ENCODE measurements at regions not wholly inside any gene's neighbourhood (a gene's known extent, or its start where the extent isn't known, plus 50 kb on each side); places are given as distances from the start of the nearest gene placed in this dataset.
"Not testable (repeated sequence)": the region's sequence is repeated elsewhere in the genome, so short reads cannot be mapped to it uniquely, and the experiment has no call there.

DNA sequence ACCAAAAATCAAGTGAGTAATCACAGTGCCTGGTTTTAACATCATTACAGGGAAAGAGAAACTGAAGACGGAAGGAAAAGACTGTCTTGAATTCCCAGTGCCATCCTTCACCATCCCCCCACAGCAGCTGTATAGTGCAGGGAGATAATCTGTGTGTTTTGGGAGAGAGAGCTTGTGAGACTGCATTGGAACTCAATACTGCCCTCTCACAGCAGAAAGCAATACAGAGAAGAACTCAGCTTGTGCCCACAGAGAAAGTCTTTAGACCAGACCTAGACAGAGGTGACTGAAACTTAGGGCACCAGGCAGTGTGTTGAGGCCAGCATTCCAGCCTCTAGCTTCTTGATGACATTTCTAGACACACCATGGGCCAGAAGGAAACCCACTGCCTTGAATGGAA, 754.7 kb upstream of the CDH6 start:
- ChIA-PET CTCF (no interaction called here), POLR2A (ENCODE audit: low non-redundant PET) (no interaction called here)
- no peak for DNase-seq (ENCODE audit: low spot score)
- TF ChIP-seq, protein P1, sequence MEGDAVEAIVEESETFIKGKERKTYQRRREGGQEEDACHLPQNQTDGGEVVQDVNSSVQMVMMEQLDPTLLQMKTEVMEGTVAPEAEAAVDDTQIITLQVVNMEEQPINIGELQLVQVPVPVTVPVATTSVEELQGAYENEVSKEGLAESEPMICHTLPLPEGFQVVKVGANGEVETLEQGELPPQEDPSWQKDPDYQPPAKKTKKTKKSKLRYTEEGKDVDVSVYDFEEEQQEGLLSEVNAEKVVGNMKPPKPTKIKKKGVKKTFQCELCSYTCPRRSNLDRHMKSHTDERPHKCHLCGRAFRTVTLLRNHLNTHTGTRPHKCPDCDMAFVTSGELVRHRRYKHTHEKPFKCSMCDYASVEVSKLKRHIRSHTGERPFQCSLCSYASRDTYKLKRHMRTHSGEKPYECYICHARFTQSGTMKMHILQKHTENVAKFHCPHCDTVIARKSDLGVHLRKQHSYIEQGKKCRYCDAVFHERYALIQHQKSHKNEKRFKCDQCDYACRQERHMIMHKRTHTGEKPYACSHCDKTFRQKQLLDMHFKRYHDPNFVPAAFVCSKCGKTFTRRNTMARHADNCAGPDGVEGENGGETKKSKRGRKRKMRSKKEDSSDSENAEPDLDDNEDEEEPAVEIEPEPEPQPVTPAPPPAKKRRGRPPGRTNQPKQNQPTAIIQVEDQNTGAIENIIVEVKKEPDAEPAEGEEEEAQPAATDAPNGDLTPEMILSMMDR (conservative IDR thresholded peaks at IDR 0.05; ENCODE audit: low read depth) = no peak
- H3K27ac ChIP-seq = no peak overlapping the region

- DNase-seq (ENCODE audit: low spot score) = no peak
- TF ChIP-seq, protein P1 (conservative IDR thresholded peaks at IDR 0.05; ENCODE audit: low read depth) = no peak
- CTCF ChIA-PET = no interaction called here
- POLR2A ChIA-PET (ENCODE audit: low non-redundant PET) = no interaction called here
- H3K27ac ChIP-seq = no peak overlapping the region
These were observed 756.8 kb upstream of the CDH6 start for GRCh38 chr5:30436691-30437090.

DNA sequence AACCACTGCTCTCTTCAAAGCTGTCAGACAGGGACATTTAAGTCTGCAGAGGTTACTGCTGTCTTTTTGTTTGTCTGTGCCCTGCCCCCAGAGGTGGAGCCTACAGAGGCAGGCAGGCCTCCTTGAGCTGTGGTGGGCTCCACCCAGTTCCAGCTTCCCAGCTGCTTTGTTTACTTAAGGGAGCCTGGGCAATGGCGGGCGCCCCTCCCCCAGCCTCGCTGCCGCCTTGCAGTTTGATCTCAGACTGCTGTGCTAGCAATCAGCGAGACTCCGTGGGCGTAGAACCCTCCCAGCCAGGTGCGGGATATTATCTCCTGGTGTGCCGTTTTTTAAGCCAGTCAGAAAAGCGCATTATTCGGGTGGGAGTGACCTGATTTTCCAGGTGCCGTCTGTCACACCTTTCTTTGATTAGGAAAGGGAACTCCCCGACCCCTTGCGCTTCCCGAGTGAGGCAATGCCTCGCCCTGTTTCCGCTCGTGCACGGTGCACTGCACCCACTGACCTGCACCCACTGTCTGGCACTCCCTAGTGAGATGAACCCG, 764.5 kb upstream of the CDH6 start:
- CTCF ChIA-PET; DNase-seq (ENCODE audit: low spot score); POLR2A ChIA-PET (ENCODE audit: low non-redundant PET); H3K27ac ChIP-seq: not testable (repeated sequence)

GRCh38 chr5:30414078-30414477, 779.4 kb upstream of the CDH6 start:
- POLR2A ChIA-PET (ENCODE audit: low non-redundant PET) = no interaction called here
- no peak overlapping the region for H3K27ac ChIP-seq
- no peak for DNase-seq (ENCODE audit: low spot score)
- TF ChIP-seq, protein P1 (conservative IDR thresholded peaks at IDR 0.05; ENCODE audit: low read depth) = no peak
- CTCF ChIA-PET = interaction anchor here (0.6 kb wide), 2 partner anchors 52 to 801 kb away, joined by 3 to 4 read pairs; no protein-coding TSS in a partner anchor

- ChIA-PET POLR2A (ENCODE audit: low non-redundant PET) (no interaction called here), CTCF (interaction anchor here (0.6 kb wide), 2 partner anchors 52 to 801 kb away, joined by 3 to 4 read pairs; no protein-coding TSS in a partner anchor)
- no peak overlapping the region for H3K27ac ChIP-seq
- TF ChIP-seq, protein P1 (conservative IDR thresholded peaks at IDR 0.05; ENCODE audit: low read depth) = peak; percentile 15; the same call in 1 of the 2 replicates
- no peak for DNase-seq (ENCODE audit: low spot score)
These were observed 779.9 kb upstream of the CDH6 start for GRCh38 chr5:30413540-30413939.

DNA sequence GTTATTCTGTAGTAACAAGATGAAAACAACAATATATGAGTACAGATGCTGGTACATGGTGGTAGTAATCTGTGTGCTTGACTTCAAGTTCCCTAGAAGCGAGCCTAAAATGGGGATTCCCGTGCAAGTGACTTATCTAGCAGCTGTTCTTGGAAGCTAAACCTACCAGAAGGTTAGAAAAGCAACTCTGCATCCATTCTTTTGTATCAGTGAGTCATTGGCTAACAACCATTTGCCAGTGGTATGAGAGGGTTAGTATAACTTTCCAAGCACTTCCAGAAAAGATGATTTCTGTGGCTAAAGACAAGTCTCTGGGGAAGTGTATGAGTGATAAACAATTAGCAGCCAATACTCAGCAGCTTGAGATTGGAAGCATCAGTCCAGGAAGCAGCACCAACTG, 787.7 kb upstream of the CDH6 start:
- no peak overlapping the region for H3K27ac ChIP-seq
- TF ChIP-seq, protein P1 (conservative IDR thresholded peaks at IDR 0.05; ENCODE audit: low read depth) = no peak
- CTCF ChIA-PET = no interaction called here
- DNase-seq (ENCODE audit: low spot score) = no peak
- POLR2A ChIA-PET (ENCODE audit: low non-redundant PET) = no interaction called here

GRCh38 chr5:30401479-30402058, 791.9 kb upstream of the CDH6 start:
- H3K27ac ChIP-seq = no peak overlapping the region
- TF ChIP-seq, protein P1 (conservative IDR thresholded peaks at IDR 0.05; ENCODE audit: low read depth) = peak; percentile 76
- ChIA-PET CTCF (interaction anchor here (0.6 to 1.1 kb wide), 8 partner anchors 245 to 867 kb away, joined by 3 to 4 read pairs (median 3); no protein-coding TSS in a partner anchor), POLR2A (ENCODE audit: low non-redundant PET) (no interaction called here)
- DNase-seq (ENCODE audit: low spot score) = peak; percentile 5
